SU-DHL-6 (cell line): ENCODE measurements at regions not wholly inside any gene's neighbourhood (a gene's known extent, or its start where the extent isn't known, plus 50 kb on each side); places are given as distances from the start of the nearest gene placed in this dataset.

Experiments used
- EZH2phosphoT487 ChIP-seq: fragments of 200-600 bp; sonication (generic), shearing (Covaris generic); conservative IDR thresholded peaks from 2 replicates; pipeline ENCODE4 v1.6.1; 2018; ENCODE audit warnings: mild to moderate bottlenecking, antibody characterized with exemption, low read length, moderate library complexity, mixed read lengths
- TF ChIP-seq, protein P1 (sequence below): fragments of 200-600 bp; sonication (generic); IDR thresholded peaks from one replicate; pipeline ENCODE4 v1.5.1; 2017; ENCODE audit warnings: antibody characterized with exemption, mild to moderate bottlenecking, low read length, moderate library complexity; ENCODE audit not compliant: insufficient read depth, poor library complexity, severe bottlenecking

DNA sequence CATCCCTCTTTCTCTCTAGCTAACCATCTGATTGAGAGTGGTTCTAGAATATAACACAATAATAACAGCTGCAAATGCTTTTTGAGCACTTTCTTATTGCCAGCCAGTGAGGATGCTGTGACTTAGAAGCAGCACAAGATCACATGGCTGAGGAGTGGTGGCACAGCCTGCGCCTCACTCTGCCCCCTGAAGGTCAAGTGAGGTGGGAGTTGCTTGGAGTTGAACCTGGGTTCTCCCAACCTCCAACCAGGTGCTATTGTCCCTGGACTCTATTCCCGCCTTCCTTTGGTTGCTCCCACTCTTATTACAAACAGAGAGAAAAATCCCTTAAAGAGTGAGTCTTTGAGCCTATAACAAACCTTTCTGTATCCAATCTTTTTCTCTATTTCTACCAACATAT, 280.3 kb upstream of the PODXL start:
- TF ChIP-seq, protein P1, sequence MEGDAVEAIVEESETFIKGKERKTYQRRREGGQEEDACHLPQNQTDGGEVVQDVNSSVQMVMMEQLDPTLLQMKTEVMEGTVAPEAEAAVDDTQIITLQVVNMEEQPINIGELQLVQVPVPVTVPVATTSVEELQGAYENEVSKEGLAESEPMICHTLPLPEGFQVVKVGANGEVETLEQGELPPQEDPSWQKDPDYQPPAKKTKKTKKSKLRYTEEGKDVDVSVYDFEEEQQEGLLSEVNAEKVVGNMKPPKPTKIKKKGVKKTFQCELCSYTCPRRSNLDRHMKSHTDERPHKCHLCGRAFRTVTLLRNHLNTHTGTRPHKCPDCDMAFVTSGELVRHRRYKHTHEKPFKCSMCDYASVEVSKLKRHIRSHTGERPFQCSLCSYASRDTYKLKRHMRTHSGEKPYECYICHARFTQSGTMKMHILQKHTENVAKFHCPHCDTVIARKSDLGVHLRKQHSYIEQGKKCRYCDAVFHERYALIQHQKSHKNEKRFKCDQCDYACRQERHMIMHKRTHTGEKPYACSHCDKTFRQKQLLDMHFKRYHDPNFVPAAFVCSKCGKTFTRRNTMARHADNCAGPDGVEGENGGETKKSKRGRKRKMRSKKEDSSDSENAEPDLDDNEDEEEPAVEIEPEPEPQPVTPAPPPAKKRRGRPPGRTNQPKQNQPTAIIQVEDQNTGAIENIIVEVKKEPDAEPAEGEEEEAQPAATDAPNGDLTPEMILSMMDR = no peak
- TF ChIP-seq EZH2phosphoT487 = no peak
